ENCODE measurements at regions not wholly inside any gene's neighbourhood (a gene's known extent, or its start where the extent isn't known, plus 50 kb on each side); places are given as distances from the start of the nearest gene placed in this dataset.

- H3K9ac ChIP-seq: no peak overlapping the region
- H3K4me2 ChIP-seq (ENCODE audit: low read length): no peak overlapping the region
- H3K27me3 ChIP-seq (ENCODE audit: control insufficient read depth, insufficient read depth, low read length): no peaks in the 10 kb centered on the region
- no peaks in the 10 kb centered on the region for H3K4me1 ChIP-seq
- H3K9me3 ChIP-seq (ENCODE audit: control insufficient read depth, low read length): no peaks in the 10 kb centered on the region
- no peak overlapping the region for H3K27ac ChIP-seq
- H2AFZ ChIP-seq: no peak overlapping the region
- no peaks in the 10 kb centered on the region for H3K36me3 ChIP-seq (ENCODE audit: control insufficient read depth, insufficient read depth, low read length)
- no peaks in the 10 kb centered on the region for H3K79me2 ChIP-seq
- H3K4me3 ChIP-seq (ENCODE audit: low read depth, low read length): no peak overlapping the region
- TF ChIP-seq CTCF (IDR thresholded peaks at IDR 0.05): no peak
Measured at GRCh38 chr4:175559526-175559925, 252.5 kb downstream of the GPM6A start.

- Histone ChIP-seq H3K9ac (no peak overlapping the region), H3K4me1 (no peaks in the 10 kb centered on the region), H2AFZ (no peak overlapping the region), H3K4me2 (ENCODE audit: low read length) (no peak overlapping the region), H3K27me3 (ENCODE audit: control insufficient read depth, insufficient read depth, low read length) (no peaks in the 10 kb centered on the region), H3K79me2 (no peaks in the 10 kb centered on the region), H3K27ac (no peak overlapping the region), H3K9me3 (ENCODE audit: control insufficient read depth, low read length) (no peaks in the 10 kb centered on the region), H3K4me3 (ENCODE audit: low read depth, low read length) (no peak overlapping the region), H3K36me3 (ENCODE audit: control insufficient read depth, insufficient read depth, low read length) (no peaks in the 10 kb centered on the region)
- TF ChIP-seq CTCF (IDR thresholded peaks at IDR 0.05): no peak
Measured at GRCh38 chr4:175560604-175561003, 251.5 kb downstream of the GPM6A start.

- Histone ChIP-seq H3K4me1 (no peaks in the 10 kb centered on the region), H3K9me3 (ENCODE audit: control insufficient read depth, low read length) (no peaks in the 10 kb centered on the region), H3K36me3 (ENCODE audit: control insufficient read depth, insufficient read depth, low read length) (no peaks in the 10 kb centered on the region), H3K79me2 (no peaks in the 10 kb centered on the region), H3K9ac (no peak overlapping the region), H3K4me3 (ENCODE audit: low read depth, low read length) (no peak overlapping the region), H3K4me2 (ENCODE audit: low read length) (no peak overlapping the region), H3K27ac (no peak overlapping the region), H3K27me3 (ENCODE audit: control insufficient read depth, insufficient read depth, low read length) (no peaks in the 10 kb centered on the region), H2AFZ (no peak overlapping the region)
- no peak for TF ChIP-seq CTCF (IDR thresholded peaks at IDR 0.05)
Measured at GRCh38 chr4:175561696-175562095, 250.4 kb downstream of the GPM6A start.

GRCh38 chr4:175562111-175562510 lies 250.0 kb downstream of the GPM6A start:
- H3K27ac ChIP-seq: no peak overlapping the region

More at GRCh38 chr4:175562111-175562510, 250.0 kb downstream of the GPM6A start:
- Histone ChIP-seq H3K9me3 (ENCODE audit: control insufficient read depth, low read length) (no peaks in the 10 kb centered on the region), H3K4me2 (ENCODE audit: low read length) (no peak overlapping the region), H2AFZ (no peak overlapping the region), H3K79me2 (no peaks in the 10 kb centered on the region), H3K4me1 (no peaks in the 10 kb centered on the region), H3K4me3 (ENCODE audit: low read depth, low read length) (no peak overlapping the region), H3K36me3 (ENCODE audit: control insufficient read depth, insufficient read depth, low read length) (no peaks in the 10 kb centered on the region), H3K9ac (no peak overlapping the region), H3K27me3 (ENCODE audit: control insufficient read depth, insufficient read depth, low read length) (no peaks in the 10 kb centered on the region)
- no peak for TF ChIP-seq CTCF (IDR thresholded peaks at IDR 0.05)
